DMS53 (cell line): ENCODE measurements at regions not wholly inside any gene's neighbourhood (a gene's known extent, or its start where the extent isn't known, plus 50 kb on each side); places are given as distances from the start of the nearest gene placed in this dataset.
A peak's percentile ranks its signal among the peaks of the same experiment; 100 is the strongest.

Source experiments
- DNase-seq: peaks from one replicate; lab custom pipeline; 2025; lab: John Stamatoyannopoulos, UW

GRCh38 chr10:20978617-20979016 lies 81.5 kb upstream of the NEBL start:
- DNase-seq, result no peak

DNA sequence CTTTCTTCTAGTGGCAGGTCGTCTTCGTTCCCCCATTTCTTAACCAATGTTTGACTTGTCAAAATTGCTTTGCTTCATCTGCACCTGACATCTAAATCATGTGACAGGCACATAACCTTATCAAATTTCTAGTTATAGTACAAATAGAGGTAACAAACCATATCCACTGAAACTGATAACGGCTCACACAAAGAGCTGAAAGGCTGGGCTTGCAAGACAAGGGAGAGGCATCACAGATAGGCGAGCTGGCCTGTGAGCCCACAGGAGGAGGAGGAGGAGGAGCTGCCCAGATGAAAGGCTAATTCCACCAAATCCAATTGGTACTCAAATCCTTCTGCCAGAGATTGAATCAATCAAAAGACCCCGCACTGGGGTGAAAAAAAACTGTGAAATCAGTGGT lies 80.2 kb upstream of the NEBL start:
- DNase-seq, result no peak

DNA sequence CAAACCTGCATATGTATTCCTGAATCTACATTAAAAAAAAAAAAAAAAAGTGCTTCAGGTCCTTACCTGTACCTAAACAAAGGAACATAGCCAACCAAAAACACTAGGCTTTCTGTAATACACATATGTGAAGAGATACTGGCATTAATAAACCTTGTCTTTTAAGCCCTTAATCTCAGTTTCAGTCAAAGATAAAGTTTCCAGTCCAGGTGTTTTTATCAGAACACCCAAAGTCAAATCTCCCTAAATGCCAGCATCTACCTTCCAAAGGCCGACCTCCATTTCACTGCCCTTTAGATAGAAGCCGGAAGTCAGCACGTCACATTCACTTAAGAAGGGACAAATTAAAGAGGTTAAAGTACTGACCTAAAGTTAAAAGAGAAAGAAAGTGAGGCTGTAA lies 79.8 kb upstream of the NEBL start:
- DNase-seq, result no peak

DNA sequence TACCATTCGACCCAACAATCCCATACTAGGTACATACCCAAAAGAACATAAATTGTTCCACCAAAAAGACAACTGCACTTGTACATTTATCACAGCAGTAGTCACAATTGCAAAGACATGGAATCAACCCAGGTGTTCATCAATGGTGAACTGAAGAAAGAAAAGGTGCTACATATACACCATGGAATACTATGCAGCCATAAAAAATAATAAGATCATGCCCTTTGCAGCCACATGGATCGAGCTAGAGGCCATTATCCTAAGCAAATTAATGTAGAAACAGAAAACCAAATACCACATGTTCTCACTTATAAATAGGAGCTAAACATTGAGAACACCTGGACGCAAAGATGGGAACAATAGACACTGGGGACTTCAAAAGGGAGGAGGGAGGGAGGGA lies 79.3 kb upstream of the NEBL start:
- no peak for DNase-seq

DNA sequence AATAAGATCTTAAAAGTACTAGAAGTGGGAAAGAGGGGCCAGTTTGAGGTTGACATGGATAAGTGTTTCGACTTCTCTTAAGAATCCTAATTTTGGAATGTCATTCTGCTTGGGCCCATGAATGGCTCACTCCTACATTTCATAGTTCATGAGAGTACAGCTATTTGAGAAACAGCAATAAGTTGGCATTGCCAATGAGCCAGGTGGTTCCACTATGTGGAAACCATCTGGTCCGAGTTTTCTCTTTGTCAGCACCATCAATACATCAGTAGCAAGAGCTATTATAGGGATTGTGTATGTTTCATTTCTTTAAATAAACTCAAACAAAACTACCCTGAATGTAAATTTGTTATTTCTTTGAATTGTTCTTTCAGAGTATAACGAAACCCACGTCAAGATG lies 78.1 kb upstream of the NEBL start:
- DNase-seq, result no peak

GRCh38 chr10:20972925-20973324 lies 75.8 kb upstream of the NEBL start:
- DNase-seq, result no peak

DNA sequence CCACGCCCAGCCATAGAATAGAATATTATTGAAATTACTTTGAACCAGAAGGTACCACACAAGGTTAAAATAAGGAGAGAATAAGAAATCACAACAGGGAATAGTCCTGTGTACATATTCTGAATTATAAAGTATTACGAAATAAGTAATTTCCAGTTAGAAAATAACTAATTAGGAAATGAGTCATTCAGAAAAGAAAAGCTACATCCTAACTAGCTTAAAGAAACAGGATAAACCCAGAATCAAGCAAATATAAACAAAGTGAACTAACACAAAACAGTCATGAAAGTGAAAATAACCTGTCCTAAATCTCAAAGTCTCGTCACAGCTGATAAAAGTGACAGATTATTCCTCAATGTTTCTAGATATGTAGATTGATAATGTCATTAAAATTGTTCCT lies 74.8 kb upstream of the NEBL start:
- DNase-seq, result no peak

- no peak for DNase-seq
Observed at GRCh38 chr10:20970708-20971107, 73.6 kb upstream of the NEBL start.

GRCh38 chr10:20970044-20970443 lies 72.9 kb upstream of the NEBL start:
- DNase-seq, result peak; percentile 24

GRCh38 chr10:20966426-20966825 lies 69.3 kb upstream of the NEBL start:
- no peak for DNase-seq

- DNase-seq, result no peak
Observed at GRCh38 chr10:20963721-20964595, 66.8 kb upstream of the NEBL start.

GRCh38 chr10:20963056-20963455 lies 65.9 kb upstream of the NEBL start:
- no peak for DNase-seq

GRCh38 chr10:20962165-20962564 lies 65.1 kb upstream of the NEBL start:
- no peak for DNase-seq

- no peak for DNase-seq
Observed at GRCh38 chr10:20959242-20959641, 62.1 kb upstream of the NEBL start.

DNA sequence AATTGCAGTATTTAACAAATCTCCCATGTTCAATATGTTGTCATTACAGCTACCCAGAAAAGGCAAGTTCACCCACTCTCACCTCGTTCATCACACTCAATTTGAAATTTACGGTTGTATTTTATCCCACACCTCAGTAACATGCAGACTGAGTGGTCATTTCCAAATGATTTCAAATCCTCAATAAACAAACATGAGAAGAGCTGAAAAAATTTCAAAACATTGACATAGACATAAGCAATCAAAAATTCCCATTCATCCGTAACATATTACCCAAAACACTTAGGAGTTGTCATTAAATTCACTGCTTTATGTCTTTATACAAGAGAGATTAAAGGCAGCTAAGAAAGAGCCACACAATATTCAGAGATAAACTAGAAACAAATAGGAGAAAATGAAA lies 61.7 kb upstream of the NEBL start:
- peak; percentile 26 for DNase-seq

DNA sequence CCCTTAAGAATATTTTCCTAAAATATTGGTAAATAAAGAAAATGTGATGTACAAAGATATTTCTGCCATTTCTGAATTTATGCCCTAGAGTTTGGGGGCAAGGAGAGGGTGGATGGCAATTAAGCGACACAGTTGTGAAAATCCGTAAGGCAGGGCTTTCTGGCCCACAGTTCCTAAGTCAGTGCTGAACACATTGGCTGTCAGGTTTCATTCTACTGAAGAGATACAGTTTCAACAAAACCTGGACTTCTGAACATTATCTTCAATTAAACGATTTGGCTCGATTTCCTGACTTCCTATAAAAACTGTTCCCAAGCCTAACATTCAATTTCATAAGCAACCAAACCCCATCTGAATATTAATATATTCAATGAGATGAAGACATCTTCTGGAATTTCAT lies 61.1 kb upstream of the NEBL start:
- DNase-seq, result no peak

DNA sequence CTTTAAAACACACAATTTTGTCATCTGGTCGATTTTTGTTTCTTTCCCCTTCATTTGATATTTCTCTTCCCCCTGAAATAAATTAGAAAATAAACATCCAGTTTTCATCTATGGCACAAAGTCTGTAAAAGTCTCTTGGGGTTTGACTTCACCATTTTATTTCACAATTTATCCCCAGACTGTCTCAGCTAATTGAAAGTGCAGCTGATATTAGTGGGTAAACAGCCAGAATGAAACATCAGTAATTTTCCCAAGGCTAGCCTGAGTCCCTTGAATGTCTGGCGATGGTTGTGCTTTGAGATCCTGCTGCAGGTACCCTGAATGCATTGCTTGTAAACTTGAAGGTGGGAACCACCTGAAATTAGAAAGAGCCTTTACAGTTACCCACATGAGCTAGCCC lies 60.6 kb upstream of the NEBL start:
- DNase-seq, result no peak

- DNase-seq, result no peak
Observed at GRCh38 chr10:20956843-20957242, 59.7 kb upstream of the NEBL start.

- no peak for DNase-seq
Observed at GRCh38 chr10:20955355-20955893, 58.3 kb upstream of the NEBL start.

DNA sequence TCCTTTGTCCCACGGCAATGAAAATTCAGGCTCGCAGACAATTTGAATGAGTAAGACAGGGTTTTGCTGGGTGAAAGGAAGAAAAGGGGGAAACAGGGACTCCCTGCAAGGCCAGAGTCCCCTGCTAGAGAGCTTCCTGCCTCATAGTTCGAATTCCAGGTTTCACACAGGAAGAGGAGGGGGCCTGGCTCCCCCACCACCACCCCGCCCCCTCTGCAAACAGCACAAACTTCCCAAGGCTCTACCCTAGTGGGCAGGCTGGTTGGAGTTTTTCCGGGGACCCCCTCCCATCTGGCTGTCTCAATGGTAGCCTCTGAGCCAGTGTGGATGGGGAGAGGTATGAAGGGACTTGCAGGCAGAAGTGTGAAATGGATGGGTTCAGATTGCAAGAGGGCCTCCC lies 57.4 kb upstream of the NEBL start:
- no peak for DNase-seq

- DNase-seq, result no peak
Observed at GRCh38 chr10:20953120-20953519, 56.0 kb upstream of the NEBL start.

- DNase-seq, result no peak
Observed at GRCh38 chr10:20949967-20950366, 52.9 kb upstream of the NEBL start.

DNA sequence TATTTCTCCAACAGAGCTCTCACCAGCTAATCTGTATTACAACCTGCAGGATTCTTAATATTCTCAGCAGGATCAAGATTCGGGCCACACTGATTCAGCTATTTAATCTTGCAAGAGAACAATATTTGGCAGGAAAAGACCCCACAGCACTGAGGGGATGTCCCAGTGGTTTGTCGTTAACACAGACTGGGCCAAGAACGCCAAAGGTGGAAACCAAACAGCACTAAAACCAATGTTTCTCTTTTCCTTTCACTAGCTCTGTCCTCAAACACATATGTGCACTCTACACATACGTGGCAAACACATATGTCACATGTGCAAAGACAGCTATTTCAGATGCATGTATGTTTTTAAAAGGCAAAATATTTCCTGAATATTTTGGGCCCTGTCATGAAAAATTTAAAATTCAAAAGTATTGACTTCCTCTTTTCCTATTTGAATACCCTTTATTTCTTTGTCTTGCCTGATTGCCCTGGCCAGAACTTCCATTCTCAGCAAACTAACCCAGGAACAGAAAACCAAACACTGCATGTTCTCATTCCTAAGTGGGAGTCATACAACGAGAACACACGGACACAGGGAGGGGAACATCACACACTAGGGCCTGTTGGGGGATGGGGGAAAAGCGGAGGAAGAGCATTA lies 51.7 kb upstream of the NEBL start:
- no peak for DNase-seq
